ENCODE measurements at regions not wholly inside any gene's neighbourhood (a gene's known extent, or its start where the extent isn't known, plus 50 kb on each side); places are given as distances from the start of the nearest gene placed in this dataset.
A peak's percentile ranks its signal among the peaks of the same experiment; 100 is the strongest.
"Not testable (repeated sequence)": the region's sequence is repeated elsewhere in the genome, so short reads cannot be mapped to it uniquely, and the experiment has no call there.

DNA sequence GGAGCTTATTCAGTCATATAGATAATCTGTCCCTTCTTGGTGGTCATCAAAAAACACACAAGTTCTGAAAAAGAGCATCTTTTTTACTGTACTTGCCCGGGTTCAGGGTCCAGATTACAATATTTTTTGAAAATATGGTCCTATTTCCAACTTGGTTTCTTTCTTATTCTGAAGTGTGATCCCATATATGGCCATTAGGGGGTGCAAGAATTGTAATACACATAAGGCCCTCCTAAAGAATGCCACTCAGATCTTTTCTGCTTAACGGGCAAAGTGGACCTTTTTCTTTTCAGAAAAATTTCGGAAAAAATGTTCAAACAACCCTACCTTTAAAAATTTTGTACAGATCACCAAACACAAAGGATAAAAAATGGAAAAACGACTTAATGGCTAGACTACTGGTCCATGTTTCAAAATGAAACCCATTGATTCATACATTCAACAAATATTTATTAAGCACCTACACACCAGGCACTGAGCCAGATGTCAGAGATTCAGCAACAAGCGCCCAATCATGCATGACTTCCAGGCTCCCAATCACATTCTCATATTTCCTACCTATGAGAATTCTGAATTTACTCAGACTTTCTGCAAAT lies 102.0 kb upstream of the MYRIP start:
- Histone ChIP-seq H3K27ac (no peak overlapping the region), H3K36me3 (no peaks in the 10 kb centered on the region), H3K4me3 (no peak overlapping the region), H3K4me1 (no peaks in the 10 kb centered on the region), H3K9me3 (no peaks in the 10 kb centered on the region), H3K27me3 (no peaks in the 10 kb centered on the region)
- TF ChIP-seq, protein P1, sequence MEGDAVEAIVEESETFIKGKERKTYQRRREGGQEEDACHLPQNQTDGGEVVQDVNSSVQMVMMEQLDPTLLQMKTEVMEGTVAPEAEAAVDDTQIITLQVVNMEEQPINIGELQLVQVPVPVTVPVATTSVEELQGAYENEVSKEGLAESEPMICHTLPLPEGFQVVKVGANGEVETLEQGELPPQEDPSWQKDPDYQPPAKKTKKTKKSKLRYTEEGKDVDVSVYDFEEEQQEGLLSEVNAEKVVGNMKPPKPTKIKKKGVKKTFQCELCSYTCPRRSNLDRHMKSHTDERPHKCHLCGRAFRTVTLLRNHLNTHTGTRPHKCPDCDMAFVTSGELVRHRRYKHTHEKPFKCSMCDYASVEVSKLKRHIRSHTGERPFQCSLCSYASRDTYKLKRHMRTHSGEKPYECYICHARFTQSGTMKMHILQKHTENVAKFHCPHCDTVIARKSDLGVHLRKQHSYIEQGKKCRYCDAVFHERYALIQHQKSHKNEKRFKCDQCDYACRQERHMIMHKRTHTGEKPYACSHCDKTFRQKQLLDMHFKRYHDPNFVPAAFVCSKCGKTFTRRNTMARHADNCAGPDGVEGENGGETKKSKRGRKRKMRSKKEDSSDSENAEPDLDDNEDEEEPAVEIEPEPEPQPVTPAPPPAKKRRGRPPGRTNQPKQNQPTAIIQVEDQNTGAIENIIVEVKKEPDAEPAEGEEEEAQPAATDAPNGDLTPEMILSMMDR (IDR thresholded peaks at IDR 0.05) = peak in 5 of 6 experiments; percentile 29 to 71 (median 64)
- TF ChIP-seq POLR2A (IDR thresholded peaks at IDR 0.05) = no peak
- DNase-seq = no peak

DNA sequence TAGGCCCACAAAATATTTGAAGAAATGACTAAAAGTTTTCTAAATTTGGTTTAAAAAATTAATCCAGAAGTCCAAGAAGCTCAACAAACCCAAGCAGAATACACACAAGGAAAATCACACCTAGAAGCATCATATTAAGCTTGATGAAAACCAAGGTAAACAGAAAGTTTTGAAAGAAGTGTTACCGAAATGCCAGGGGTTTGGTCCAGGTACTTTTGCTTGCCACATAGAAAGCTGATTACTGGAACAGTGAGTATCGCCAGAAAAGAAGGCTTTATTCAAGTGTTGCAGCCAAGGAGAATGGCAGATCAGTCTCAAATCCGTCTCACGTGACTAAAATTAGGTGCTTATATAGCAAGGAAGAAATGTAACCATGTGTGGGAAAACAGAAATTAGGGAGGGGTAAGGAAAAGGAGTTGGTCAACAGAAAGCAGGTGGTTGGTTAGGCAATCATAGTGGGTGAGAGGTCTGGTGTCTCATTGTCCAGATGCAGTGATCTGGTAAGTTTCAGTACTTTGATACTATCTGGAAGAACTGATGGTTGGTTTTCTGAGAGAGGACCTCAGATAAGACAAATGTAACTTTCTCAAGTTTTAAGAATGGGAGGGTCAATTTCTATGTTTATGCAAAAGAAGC lies 96.9 kb upstream of the MYRIP start:
- Histone ChIP-seq H3K4me3 (no peak overlapping the region), H3K27ac (no peak overlapping the region), H3K27me3 (no peaks in the 10 kb centered on the region), H3K36me3 (no peaks in the 10 kb centered on the region), H3K9me3 (no peaks in the 10 kb centered on the region), H3K4me1 (no peaks in the 10 kb centered on the region)
- TF ChIP-seq, protein P1 (IDR thresholded peaks at IDR 0.05) = no peak
- TF ChIP-seq POLR2A (IDR thresholded peaks at IDR 0.05) = no peak
- no peak for DNase-seq

DNA sequence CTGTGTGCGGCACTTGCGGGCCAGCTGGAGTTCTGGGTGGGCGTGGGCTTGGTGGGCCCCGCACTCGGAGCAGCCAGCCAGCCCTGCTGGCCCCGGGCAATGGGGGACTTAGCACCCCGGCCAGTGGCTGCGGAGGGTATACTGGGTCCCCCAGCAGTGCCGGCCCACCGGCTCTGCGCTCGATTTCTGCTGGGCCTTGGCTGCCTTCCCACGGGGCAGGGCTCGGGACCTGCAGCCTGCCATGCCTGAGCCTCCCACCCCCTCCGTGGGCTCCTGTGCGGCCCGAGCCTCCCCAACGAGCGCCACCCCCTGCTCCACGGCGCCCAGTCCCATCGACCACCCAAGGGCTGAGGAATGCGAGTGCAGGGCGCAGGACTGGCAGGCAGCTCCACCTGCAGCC lies 96.1 kb upstream of the MYRIP start:
- H3K36me3 ChIP-seq, DNase-seq, H3K27me3 ChIP-seq, H3K9me3 ChIP-seq, H3K4me1 ChIP-seq, H3K27ac ChIP-seq, H3K4me3 ChIP-seq: not testable (repeated sequence)

DNA sequence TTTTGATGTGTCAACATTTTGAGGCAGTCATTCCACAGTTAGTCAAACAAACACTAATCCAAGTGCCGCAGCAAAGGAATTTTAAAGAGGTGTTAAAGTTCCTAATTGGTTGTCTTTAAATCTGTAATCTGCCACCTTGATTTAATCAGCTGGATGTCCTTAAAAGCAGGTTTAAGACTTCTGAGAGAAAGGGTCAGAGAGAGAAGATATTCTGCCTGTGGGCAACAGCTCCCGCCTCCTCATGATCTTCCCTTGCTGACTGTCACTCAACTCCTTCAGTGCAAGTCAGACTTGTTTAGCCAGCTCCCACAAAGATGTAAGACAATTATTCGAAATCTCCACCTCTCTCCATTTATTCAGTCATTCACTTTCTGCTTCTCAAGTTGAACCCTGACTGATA lies 92.6 kb upstream of the MYRIP start:
- no peak overlapping the region for H3K27ac ChIP-seq
- TF ChIP-seq POLR2A (IDR thresholded peaks at IDR 0.05) = no peak
- TF ChIP-seq, protein P1 (IDR thresholded peaks at IDR 0.05) = no peak
- H3K4me3 ChIP-seq = no peak overlapping the region
- H3K27me3 ChIP-seq = no peaks in the 10 kb centered on the region
- no peaks in the 10 kb centered on the region for H3K9me3 ChIP-seq
- no peak for DNase-seq
- no peaks in the 10 kb centered on the region for H3K36me3 ChIP-seq
- no peaks in the 10 kb centered on the region for H3K4me1 ChIP-seq

DNA sequence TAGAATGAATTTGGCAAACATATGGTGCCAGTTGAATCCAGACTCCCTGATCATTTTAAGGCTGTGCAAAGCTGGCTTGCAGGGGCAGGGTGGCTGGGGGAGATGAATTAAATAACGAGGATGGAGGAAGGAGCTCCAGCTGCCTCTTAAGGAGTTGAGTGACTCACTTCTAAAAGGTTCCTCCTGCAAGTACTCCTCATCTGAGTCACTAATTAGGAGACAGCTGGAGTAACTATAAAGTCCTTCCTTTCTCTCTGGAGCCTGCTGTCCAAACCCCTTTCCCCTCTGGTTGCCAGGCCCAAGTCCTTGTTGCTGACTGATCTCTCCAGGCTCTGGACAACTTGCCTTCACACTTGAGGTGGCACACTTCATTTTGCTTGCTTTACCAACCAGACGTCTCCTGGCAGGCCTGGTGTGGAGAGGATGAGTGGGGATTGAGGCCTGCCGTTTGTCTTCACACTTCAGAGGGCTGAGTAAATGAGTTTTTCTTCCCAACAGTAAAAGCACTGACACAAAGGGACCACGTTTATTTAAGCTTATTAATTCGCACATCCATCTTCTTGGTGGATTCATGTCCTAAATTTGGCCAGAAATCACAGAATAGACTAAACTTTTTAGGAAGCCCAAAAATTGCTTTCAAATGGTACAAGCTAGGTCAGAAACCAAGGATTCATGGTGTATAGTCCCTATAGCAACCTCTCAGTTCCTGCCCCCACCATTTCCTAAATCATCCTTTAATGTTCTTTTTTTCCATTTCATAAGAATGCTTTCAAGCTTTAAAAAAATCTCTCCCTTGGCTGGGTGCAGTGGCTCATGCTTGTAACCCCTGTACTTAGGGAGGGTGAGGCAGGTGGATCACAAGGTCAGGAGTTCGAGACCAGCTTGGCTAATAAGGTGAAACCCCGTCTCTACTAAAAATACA lies 90.5 kb upstream of the MYRIP start:
- Histone ChIP-seq H3K4me1 (no peaks in the 10 kb centered on the region), H3K27ac (no peak overlapping the region), H3K9me3 (no peaks in the 10 kb centered on the region), H3K4me3 (no peak overlapping the region), H3K36me3 (no peaks in the 10 kb centered on the region), H3K27me3 (no peaks in the 10 kb centered on the region)
- no peak for TF ChIP-seq POLR2A (IDR thresholded peaks at IDR 0.05)
- TF ChIP-seq, protein P1 (IDR thresholded peaks at IDR 0.05) = no peak
- no peak for DNase-seq

DNA sequence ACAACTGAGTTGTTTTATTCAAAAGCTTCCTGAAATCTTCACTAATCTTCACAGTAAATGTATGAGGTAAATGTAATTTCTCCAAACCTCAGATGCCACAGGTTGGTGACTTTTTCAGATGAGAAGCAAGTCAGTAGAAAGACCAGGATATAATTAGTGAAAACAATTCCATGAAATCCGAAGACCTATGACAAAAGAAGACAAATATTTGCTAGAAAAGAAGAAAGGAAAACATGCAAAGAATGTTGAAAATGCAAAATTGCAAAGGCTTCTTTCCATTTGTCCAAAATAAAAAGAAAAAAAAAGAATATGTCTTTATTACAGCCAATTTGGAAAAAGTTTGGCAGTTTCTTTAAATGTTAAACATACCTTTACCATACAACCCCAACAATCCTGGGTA lies 88.3 kb upstream of the MYRIP start:
- no peaks in the 10 kb centered on the region for H3K27me3 ChIP-seq
- TF ChIP-seq, protein P1 (IDR thresholded peaks at IDR 0.05) = no peak
- no peak for TF ChIP-seq POLR2A (IDR thresholded peaks at IDR 0.05)
- H3K4me1 ChIP-seq = no peaks in the 10 kb centered on the region
- H3K36me3 ChIP-seq = no peaks in the 10 kb centered on the region
- H3K9me3 ChIP-seq = no peaks in the 10 kb centered on the region
- no peak overlapping the region for H3K27ac ChIP-seq
- no peak overlapping the region for H3K4me3 ChIP-seq
- no peak for DNase-seq

Data from Peyer's patch (tissue), 4 donors.